Keratinocyte (primary cell): ENCODE measurements at regions not wholly inside any gene's neighbourhood (a gene's known extent, or its start where the extent isn't known, plus 50 kb on each side); places are given as distances from the start of the nearest gene placed in this dataset.

Experiments used
- DNase-seq: peaks from one replicate; pipeline ENCODE4 v3.0.0-alpha.2; 2011; ENCODE audit warnings: low read depth, missing footprints, low spot score
- FAIRE-seq: peaks from 2 replicates; lab custom pipeline; 2011; peaks lifted over from hg19 to GRCh38; lab: Jason Lieb, UNC
- H2AFZ ChIP-seq: 2 replicates; pipeline ENCODE4 v1.6.0; 2012; ENCODE audit warnings: low read length, control low read depth, inconsistent platforms; ENCODE audit not compliant: control insufficient read depth
- H3K27ac ChIP-seq: 2 replicates; pipeline ENCODE4 v1.5.1; 2011; ENCODE audit warnings: low read length; ENCODE audit not compliant: control insufficient read depth, insufficient read depth
- H3K27me3 ChIP-seq: 3 replicates; pipeline ENCODE4 v1.6.0; 2011; ENCODE audit warnings: low read length; ENCODE audit not compliant: control insufficient read depth, insufficient read depth; ENCODE audit errors: extremely low read depth
- H3K36me3 ChIP-seq, 2 experiments: 2 replicates in 1 of 2; 3 replicates in 1 of 2; pipeline ENCODE4 v1.5.1; 2011; ENCODE audit warnings: low read length in 2 of 2, mild to moderate bottlenecking in 1 of 2; ENCODE audit not compliant: control insufficient read depth in 2 of 2, insufficient read depth in 2 of 2; ENCODE audit errors: extremely low read depth in 1 of 2
- H3K4me1 ChIP-seq: 3 replicates; pipeline ENCODE4 v1.5.1; 2011; ENCODE audit warnings: low read length; ENCODE audit not compliant: control insufficient read depth, insufficient read depth; ENCODE audit errors: extremely low read depth
- H3K4me2 ChIP-seq: 3 replicates; pipeline ENCODE4 v1.6.0; 2011; ENCODE audit warnings: low read depth, low read length; ENCODE audit not compliant: control insufficient read depth, insufficient read depth; ENCODE audit errors: extremely low read depth
- H3K4me3 ChIP-seq, 3 experiments: fragments of 200-600 bp in 1 of 3; sonication (generic) in 1 of 3; 2 replicates in 2 of 3; 3 replicates in 1 of 3; pipeline ENCODE4 v1.5.1; 2011 to 2016; ENCODE audit warnings: low read length in 3 of 3, mild to moderate bottlenecking in 3 of 3, control low read depth in 2 of 3, inconsistent platforms in 1 of 3, low read depth in 1 of 3, mixed read lengths in 1 of 3, mixed run types in 1 of 3, moderate library complexity in 1 of 3; ENCODE audit not compliant: control insufficient read depth in 2 of 3, insufficient read depth in 2 of 3; ENCODE audit errors: extremely low read depth in 1 of 3
- H3K79me2 ChIP-seq: 2 replicates; pipeline ENCODE4 v1.6.0; 2012; ENCODE audit warnings: low read length; ENCODE audit not compliant: control insufficient read depth, insufficient read depth
- H3K9ac ChIP-seq: 3 replicates; pipeline ENCODE4 v1.6.0; 2011; ENCODE audit warnings: low read length; ENCODE audit not compliant: control insufficient read depth, insufficient read depth; ENCODE audit errors: extremely low read depth
- H3K9me1 ChIP-seq: 3 replicates; pipeline ENCODE4 v1.6.0; 2011; ENCODE audit warnings: low read length; ENCODE audit not compliant: control insufficient read depth, insufficient read depth; ENCODE audit errors: extremely low read depth
- H3K9me3 ChIP-seq: 2 replicates; pipeline ENCODE4 v1.5.1; 2012; ENCODE audit warnings: low read depth, low read length; ENCODE audit not compliant: control insufficient read depth
- H4K20me1 ChIP-seq: 3 replicates; pipeline ENCODE4 v1.6.0; 2011; ENCODE audit warnings: low read length; ENCODE audit not compliant: control insufficient read depth, insufficient read depth; ENCODE audit errors: extremely low read depth
- EZH2 ChIP-seq: IDR thresholded peaks from one replicate; pipeline ENCODE4 v1.6.1; 2012; ENCODE audit warnings: inconsistent platforms, mild to moderate bottlenecking, low read length, moderate library complexity
- dilution Hi-C: fragments of 300-500 bp; cut with MboI; formaldehyde crosslinking; loops from one replicate; pipeline ENCODE4 v1.7.0; 2020; ENCODE audit warnings: low sequenced_read_pairs; ENCODE audit not compliant: extremely low pct_ligation_motif_present
- TF ChIP-seq, protein P1 (sequence below), 3 experiments: IDR thresholded peaks in 1 of 3; conservative IDR thresholded peaks in 1 of 3; optimal IDR thresholded peaks in 1 of 3; 2 replicates in 2 of 3; 3 replicates in 1 of 3; pipeline versions ENCODE3 to v1.5.1; 2011; ENCODE audit warnings: low read length in 3 of 3, mild to moderate bottlenecking in 3 of 3, moderate library complexity in 2 of 3, control low read depth in 1 of 3, inconsistent platforms in 1 of 3; ENCODE audit not compliant: insufficient read depth in 2 of 3; ENCODE audit errors: extremely low read depth in 1 of 3

GRCh38 chr3:67289626-67290025, 291.5 kb downstream of the KBTBD8 start:
- dilution Hi-C loops = no loop called here

GRCh38 chr3:67290438-67290837, 292.3 kb downstream of the KBTBD8 start:
- dilution Hi-C loops = no loop called here
- FAIRE-seq (no peak), DNase-seq (no peak)
- H3K9ac ChIP-seq = no peak overlapping the region
- no peaks in the 10 kb centered on the region for H3K79me2 ChIP-seq
- no peak overlapping the region for H3K4me3 ChIP-seq
- no peaks in the 10 kb centered on the region for H4K20me1 ChIP-seq
- H3K9me3 ChIP-seq = no peaks in the 10 kb centered on the region
- no peaks in the 10 kb centered on the region for H3K36me3 ChIP-seq
- H3K27ac ChIP-seq = no peak overlapping the region
- H3K4me2 ChIP-seq = no peak overlapping the region
- no peaks in the 10 kb centered on the region for H3K4me1 ChIP-seq
- no peak overlapping the region for H2AFZ ChIP-seq
- no peaks in the 10 kb centered on the region for H3K9me1 ChIP-seq
- TF ChIP-seq EZH2 = no peak
- TF ChIP-seq, protein P1, sequence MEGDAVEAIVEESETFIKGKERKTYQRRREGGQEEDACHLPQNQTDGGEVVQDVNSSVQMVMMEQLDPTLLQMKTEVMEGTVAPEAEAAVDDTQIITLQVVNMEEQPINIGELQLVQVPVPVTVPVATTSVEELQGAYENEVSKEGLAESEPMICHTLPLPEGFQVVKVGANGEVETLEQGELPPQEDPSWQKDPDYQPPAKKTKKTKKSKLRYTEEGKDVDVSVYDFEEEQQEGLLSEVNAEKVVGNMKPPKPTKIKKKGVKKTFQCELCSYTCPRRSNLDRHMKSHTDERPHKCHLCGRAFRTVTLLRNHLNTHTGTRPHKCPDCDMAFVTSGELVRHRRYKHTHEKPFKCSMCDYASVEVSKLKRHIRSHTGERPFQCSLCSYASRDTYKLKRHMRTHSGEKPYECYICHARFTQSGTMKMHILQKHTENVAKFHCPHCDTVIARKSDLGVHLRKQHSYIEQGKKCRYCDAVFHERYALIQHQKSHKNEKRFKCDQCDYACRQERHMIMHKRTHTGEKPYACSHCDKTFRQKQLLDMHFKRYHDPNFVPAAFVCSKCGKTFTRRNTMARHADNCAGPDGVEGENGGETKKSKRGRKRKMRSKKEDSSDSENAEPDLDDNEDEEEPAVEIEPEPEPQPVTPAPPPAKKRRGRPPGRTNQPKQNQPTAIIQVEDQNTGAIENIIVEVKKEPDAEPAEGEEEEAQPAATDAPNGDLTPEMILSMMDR (optimal IDR thresholded peaks at IDR 0.05 in 1 of 3, IDR thresholded peaks at IDR 0.05 in 1 of 3, conservative IDR thresholded peaks at IDR 0.05 in 1 of 3; ENCODE audit: extremely low read depth in 1 of 3, insufficient read depth in 2 of 3, low read length in 3 of 3) = no peak
- H3K27me3 ChIP-seq = no peaks in the 10 kb centered on the region

More at GRCh38 chr3:67289626-67290025, 291.5 kb downstream of the KBTBD8 start:
- no peak overlapping the region for H3K4me3 ChIP-seq
- H3K36me3 ChIP-seq = no peaks in the 10 kb centered on the region
- H3K4me1 ChIP-seq = no peaks in the 10 kb centered on the region
- H4K20me1 ChIP-seq = no peaks in the 10 kb centered on the region
- no peaks in the 10 kb centered on the region for H3K79me2 ChIP-seq
- H3K9me3 ChIP-seq = no peaks in the 10 kb centered on the region
- no peak overlapping the region for H3K9ac ChIP-seq
- no peak overlapping the region for H2AFZ ChIP-seq
- FAIRE-seq = no peak
- no peaks in the 10 kb centered on the region for H3K27me3 ChIP-seq
- no peak overlapping the region for H3K4me2 ChIP-seq
- no peak overlapping the region for H3K27ac ChIP-seq
- no peak for TF ChIP-seq EZH2
- TF ChIP-seq, protein P1 (optimal IDR thresholded peaks at IDR 0.05 in 1 of 3, IDR thresholded peaks at IDR 0.05 in 1 of 3, conservative IDR thresholded peaks at IDR 0.05 in 1 of 3; ENCODE audit: extremely low read depth in 1 of 3, insufficient read depth in 2 of 3, low read length in 3 of 3) = no peak
- H3K9me1 ChIP-seq = no peaks in the 10 kb centered on the region
- DNase-seq = no peak
